IMR-90 (cell line): ENCODE measurements at regions not wholly inside any gene's neighbourhood (a gene's known extent, or its start where the extent isn't known, plus 50 kb on each side); places are given as distances from the start of the nearest gene placed in this dataset.

Source experiments
- ATAC-seq: fragments of 200-7000 bp; cut with Tn5 transposase; 2 replicates; pipeline ENCODE4 v1.9.1; 2020; ENCODE audit warnings: low read depth, mild to moderate bottlenecking, moderate library complexity
- BruUV-seq: library from RNA; stranded (reverse); fragments of 400-500 nt; replicated peaks from 2 replicates; lab custom pipeline; 2021; lab: Mats Ljungman, UMichigan
- CTCF ChIA-PET: fragments of 300-600 bp; formaldehyde crosslinking; extraction: SDS; loops from one replicate; lab custom pipeline; 2021; ENCODE audit warnings: antibody characterized with exemption; lab: Yijun Ruan, JAX
- POLR2A ChIA-PET: fragments of 300-600 bp; sonication (Branson Sonifier 250); formaldehyde crosslinking; loops from one replicate; lab custom pipeline; 2022; ENCODE audit warnings: antibody characterized with exemption; ENCODE audit not compliant: unreplicated experiment; lab: Charles Lee
- DNase-seq: peaks from one replicate; pipeline ENCODE4 v3.0.0; 2013
- H2AFZ ChIP-seq: replicated peaks from 2 replicates; pipeline ENCODE3; 2013; ENCODE audit warnings: low read length, mild to moderate bottlenecking; ENCODE audit not compliant: poor library complexity
- H2AK5ac ChIP-seq: 2 replicates; pipeline ENCODE4 v1.6.1; 2013; ENCODE audit warnings: low read depth, low read length, inconsistent platforms
- H2AK9ac ChIP-seq: replicated peaks from 2 replicates; pipeline ENCODE3; 2013; ENCODE audit warnings: mild to moderate bottlenecking, low read depth, low read length, moderate library complexity; ENCODE audit not compliant: poor library complexity
- H2BK120ac ChIP-seq: 2 replicates; pipeline ENCODE4 v1.6.1; 2013; ENCODE audit warnings: low read depth, low read length, inconsistent platforms
- H2BK15ac ChIP-seq: 3 replicates; pipeline ENCODE4 v1.6.1; 2013; ENCODE audit warnings: low read depth, low read length, inconsistent platforms
- H2BK20ac ChIP-seq: 2 replicates; pipeline ENCODE4 v1.6.1; 2013; ENCODE audit warnings: low read depth, mild to moderate bottlenecking, inconsistent platforms, low read length, moderate library complexity
- H2BK5ac ChIP-seq: 2 replicates; pipeline ENCODE4 v1.6.1; 2013; ENCODE audit warnings: mild to moderate bottlenecking, low read depth, low read length, inconsistent platforms; ENCODE audit not compliant: poor library complexity, severe bottlenecking
- H3K14ac ChIP-seq: replicated peaks from 2 replicates; pipeline ENCODE4 v1.6.1; 2013; ENCODE audit warnings: low read depth, low read length, inconsistent platforms
- H3K18ac ChIP-seq: 2 replicates; pipeline ENCODE4 v1.6.1; 2013; ENCODE audit warnings: low read depth, low read length, control low read depth
- H3K23ac ChIP-seq: 2 replicates; pipeline ENCODE4 v1.6.1; 2013; ENCODE audit warnings: low read depth, low read length, inconsistent platforms
- H3K27ac ChIP-seq: 2 replicates; pipeline ENCODE4 v1.5.1; 2013; ENCODE audit warnings: mild to moderate bottlenecking, control low read depth, low read length; ENCODE audit not compliant: insufficient read depth
- H3K27me3 ChIP-seq: 2 replicates; pipeline ENCODE4 v1.6.1; 2013; ENCODE audit warnings: low read length; ENCODE audit not compliant: control insufficient read depth, insufficient read depth
- H3K36me3 ChIP-seq: 2 replicates; pipeline ENCODE4 v1.6.1; 2013; ENCODE audit warnings: low read length, mixed read lengths; ENCODE audit not compliant: control insufficient read depth, insufficient read depth
- H3K4ac ChIP-seq: 2 replicates; pipeline ENCODE4 v1.6.1; 2013; ENCODE audit warnings: low read depth, low read length, inconsistent platforms
- H3K4me1 ChIP-seq: 2 replicates; pipeline ENCODE4 v1.6.1; 2013; ENCODE audit warnings: low read length, mixed read lengths; ENCODE audit not compliant: control insufficient read depth, insufficient read depth
- H3K4me2 ChIP-seq: 2 replicates; pipeline ENCODE4 v1.6.1; 2013; ENCODE audit warnings: low read depth, mild to moderate bottlenecking, control low read depth, low read length, moderate library complexity
- H3K4me3 ChIP-seq: 2 replicates; pipeline ENCODE4 v1.5.1; 2013; ENCODE audit warnings: low read depth, mild to moderate bottlenecking, control low read depth, low read length, moderate library complexity; ENCODE audit not compliant: insufficient read depth
- H3K56ac ChIP-seq: 2 replicates; pipeline ENCODE4 v1.6.1; 2013; ENCODE audit warnings: low read length, inconsistent platforms; ENCODE audit not compliant: insufficient read depth; ENCODE audit errors: extremely low read depth
- H3K79me1 ChIP-seq, 2 experiments: 2 replicates each; pipeline ENCODE4 v1.6.1; 2013; ENCODE audit warnings: low read length in 2 of 2, inconsistent platforms in 1 of 2, low read depth in 1 of 2
- H3K9ac ChIP-seq: 2 replicates; pipeline ENCODE4 v1.6.1; 2013; ENCODE audit warnings: low read depth, low read length, control low read depth
- H3K9me1 ChIP-seq: 2 replicates; pipeline ENCODE4 v1.6.1; 2013; ENCODE audit warnings: low read length, inconsistent platforms; ENCODE audit not compliant: insufficient read depth
- H3K9me3 ChIP-seq: 2 replicates; pipeline ENCODE4 v1.6.1; 2013; ENCODE audit warnings: low read length; ENCODE audit not compliant: control insufficient read depth, insufficient read depth
- H4K20me1 ChIP-seq: 2 replicates; pipeline ENCODE4 v1.6.1; 2013; ENCODE audit warnings: low read length, inconsistent platforms; ENCODE audit not compliant: insufficient read depth
- H4K5ac ChIP-seq: 2 replicates; pipeline ENCODE4 v1.6.1; 2013; ENCODE audit warnings: mild to moderate bottlenecking, low read depth, low read length, control low read depth
- H4K8ac ChIP-seq, 2 experiments: 2 replicates each; pipeline ENCODE4 v1.6.1; 2013; ENCODE audit warnings: low read depth in 2 of 2, low read length in 2 of 2, control low read depth in 1 of 2, inconsistent platforms in 1 of 2
- H4K91ac ChIP-seq: 2 replicates; pipeline ENCODE4 v1.6.1; 2013; ENCODE audit warnings: low read depth, low read length, inconsistent platforms; ENCODE audit not compliant: insufficient read depth
- BHLHE40 ChIP-seq: fragments of 150-350 bp; IDR thresholded peaks from 2 replicates; pipeline ENCODE4 v1.6.1; 2016; ENCODE audit warnings: mild to moderate bottlenecking, low read depth, low read length
- CEBPB ChIP-seq: IDR thresholded peaks from 2 replicates; pipeline ENCODE4 v1.6.1; 2012; ENCODE audit warnings: low read depth, low read length, improper control_type of control experiment
- CHD1 ChIP-seq: IDR thresholded peaks from 2 replicates; pipeline ENCODE4 v1.6.1; 2012; ENCODE audit warnings: low read depth, low read length, improper control_type of control experiment
- FOS ChIP-seq: fragments of 150-350 bp; IDR thresholded peaks from 2 replicates; pipeline ENCODE4 v1.6.1; 2016; ENCODE audit warnings: low read depth, low read length
- MAFK ChIP-seq: IDR thresholded peaks from 2 replicates; pipeline ENCODE4 v1.6.1; 2012; ENCODE audit warnings: low read depth, low read length, improper control_type of control experiment
- MAZ ChIP-seq: IDR thresholded peaks from 2 replicates; pipeline ENCODE4 v1.6.1; 2012; ENCODE audit warnings: low read depth, mild to moderate bottlenecking, low read length, improper control_type of control experiment, moderate library complexity, borderline replicate concordance
- MXI1 ChIP-seq: IDR thresholded peaks from 2 replicates; pipeline ENCODE4 v1.6.1; 2012; ENCODE audit warnings: low read depth, mild to moderate bottlenecking, low read length, moderate library complexity, borderline replicate concordance
- NFE2L2 ChIP-seq: fragments of 150-350 bp; IDR thresholded peaks from 2 replicates; pipeline ENCODE4 v1.6.1; 2016; ENCODE audit warnings: low read depth, mild to moderate bottlenecking, low read length
- POLR2A ChIP-seq: IDR thresholded peaks from 2 replicates; pipeline ENCODE4 v1.6.1; 2012; ENCODE audit warnings: mild to moderate bottlenecking, low read depth, low read length
- RAD21 ChIP-seq: IDR thresholded peaks from 2 replicates; pipeline ENCODE4 v1.6.1; 2012; ENCODE audit warnings: low read length, improper control_type of control experiment
- RCOR1 ChIP-seq: IDR thresholded peaks from 2 replicates; pipeline ENCODE4 v1.6.1; 2012; ENCODE audit warnings: mild to moderate bottlenecking, low read length, improper control_type of control experiment; ENCODE audit not compliant: insufficient replicate concordance
- RFX5 ChIP-seq: IDR thresholded peaks from 2 replicates; pipeline ENCODE4 v1.8.0; 2012; ENCODE audit warnings: low read depth, mild to moderate bottlenecking, low read length, moderate library complexity
- SMC3 ChIP-seq: fragments of 150-350 bp; IDR thresholded peaks from 2 replicates; pipeline ENCODE4 v1.6.1; 2016; ENCODE audit warnings: low read depth, mild to moderate bottlenecking, antibody characterized with exemption, low read length, moderate library complexity
- WGBS, 2 experiments: methylation state at CpG; one replicate each; pipeline versions ENCODE4 v1.1.5 to v1.1.7; 2013; ENCODE audit warnings: missing lambda C conversion rate in 2 of 2; ENCODE audit not compliant: insufficient read length in 1 of 2; ENCODE audit errors: extremely low coverage in 2 of 2; 5-methylcytosine and 5-hydroxymethylcytosine counted together
- dilution Hi-C: fragments of 300-500 bp; cut with HindIII; formaldehyde crosslinking; loops from one replicate; pipeline ENCODE4 v1.14.3; 2018; ENCODE audit warnings: low sequenced_read_pairs; ENCODE audit not compliant: unreplicated experiment
- in situ Hi-C: fragments of 300-500 bp; cut with MboI; formaldehyde crosslinking; loops from 3 replicates; pipeline ENCODE4 v1.14.3; 2019; ENCODE audit warnings: low sequenced_read_pairs, inconsistent platforms, mixed read lengths
- intact Hi-C: fragments of 100-400 bp; cut with micrococcal nuclease; formaldehyde crosslinking; loops from 2 replicates; pipeline ENCODE4 v1.10.0; 2022
- TF ChIP-seq, protein P1 (sequence below): fragments of 150-350 bp; IDR thresholded peaks from 2 replicates; pipeline ENCODE4 v1.6.1; 2017; ENCODE audit warnings: mild to moderate bottlenecking, antibody characterized with exemption, low read length, low read depth
- TF ChIP-seq, protein P2 (sequence below): fragments of 150-350 bp; IDR thresholded peaks from 2 replicates; pipeline ENCODE4 v1.6.1; 2016; ENCODE audit warnings: low read depth, mild to moderate bottlenecking, low read length, moderate library complexity, borderline replicate concordance
- TF ChIP-seq, protein P3 (sequence below): conservative IDR thresholded peaks from 2 replicates; pipeline ENCODE4 v1.5.1; 2012; ENCODE audit warnings: mild to moderate bottlenecking, low read depth, low read length, improper control_type of control experiment

DNA sequence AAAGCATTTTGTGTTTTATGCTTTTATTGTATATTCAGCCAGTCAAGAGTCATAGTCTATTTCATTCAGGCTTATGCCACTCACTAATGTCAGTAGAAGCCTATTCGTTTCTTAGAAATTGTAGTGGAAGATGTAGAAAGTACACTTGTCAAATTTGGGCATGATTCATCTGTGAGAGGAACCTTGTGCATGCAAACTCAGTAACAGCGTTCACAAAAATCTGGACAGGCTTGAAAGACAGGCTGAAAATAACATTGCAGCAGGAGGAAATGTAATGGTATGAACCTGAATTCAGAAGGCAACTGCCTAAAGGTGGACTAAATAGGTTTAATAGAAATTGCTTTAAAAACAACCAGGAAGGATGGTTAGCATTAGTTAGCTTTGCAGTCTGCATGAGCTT lies 213.5 kb downstream of the CMPK2 start:
- H3K9me1 ChIP-seq: no peaks in the 10 kb centered on the region; the same call in 1 of the 2 replicates
- no peak for ATAC-seq
- BruUV-seq: no TSS peak
- H3K9ac ChIP-seq: no peak overlapping the region
- 89% methylated on average over 1 of the region's 2 CpGs; no CpG with 5 or more reads in 1 of the 2 experiments for WGBS, 2 experiments
- no peaks in the 10 kb centered on the region for H3K36me3 ChIP-seq
- ChIA-PET POLR2A (no interaction called here), CTCF (no interaction called here)
- H2AK9ac ChIP-seq: no peak overlapping the region
- H3K9me3 ChIP-seq: no peaks in the 10 kb centered on the region
- no peak overlapping the region for H3K23ac ChIP-seq
- H2BK15ac ChIP-seq: no peak overlapping the region
- no peaks in the 10 kb centered on the region; the same call in 1 of the 2 replicates for H3K27me3 ChIP-seq
- no peaks in the 10 kb centered on the region for H4K20me1 ChIP-seq
- H3K4ac ChIP-seq: no peak overlapping the region
- no peak overlapping the region for H2AK5ac ChIP-seq
- H3K27ac ChIP-seq: no peak overlapping the region
- in situ Hi-C loops: no loop called here
- no peak overlapping the region for H4K5ac ChIP-seq
- no peak overlapping the region for H3K4me3 ChIP-seq
- intact Hi-C loops: no loop called here
- H2BK20ac ChIP-seq: no peak overlapping the region
- no peak overlapping the region for H4K8ac ChIP-seq
- no peak for TF ChIP-seq MXI1
- TF ChIP-seq CHD1: no peak
- TF ChIP-seq NFE2L2: no peak
- TF ChIP-seq CEBPB: no peak
- no peak for TF ChIP-seq FOS
- TF ChIP-seq RCOR1: no peak
- no peak for TF ChIP-seq SMC3
- TF ChIP-seq POLR2A: no peak
- no peak for TF ChIP-seq RAD21
- TF ChIP-seq RFX5: no peak
- TF ChIP-seq, protein P1, sequence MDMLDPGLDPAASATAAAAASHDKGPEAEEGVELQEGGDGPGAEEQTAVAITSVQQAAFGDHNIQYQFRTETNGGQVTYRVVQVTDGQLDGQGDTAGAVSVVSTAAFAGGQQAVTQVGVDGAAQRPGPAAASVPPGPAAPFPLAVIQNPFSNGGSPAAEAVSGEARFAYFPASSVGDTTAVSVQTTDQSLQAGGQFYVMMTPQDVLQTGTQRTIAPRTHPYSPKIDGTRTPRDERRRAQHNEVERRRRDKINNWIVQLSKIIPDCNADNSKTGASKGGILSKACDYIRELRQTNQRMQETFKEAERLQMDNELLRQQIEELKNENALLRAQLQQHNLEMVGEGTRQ: no peak
- TF ChIP-seq, protein P2, sequence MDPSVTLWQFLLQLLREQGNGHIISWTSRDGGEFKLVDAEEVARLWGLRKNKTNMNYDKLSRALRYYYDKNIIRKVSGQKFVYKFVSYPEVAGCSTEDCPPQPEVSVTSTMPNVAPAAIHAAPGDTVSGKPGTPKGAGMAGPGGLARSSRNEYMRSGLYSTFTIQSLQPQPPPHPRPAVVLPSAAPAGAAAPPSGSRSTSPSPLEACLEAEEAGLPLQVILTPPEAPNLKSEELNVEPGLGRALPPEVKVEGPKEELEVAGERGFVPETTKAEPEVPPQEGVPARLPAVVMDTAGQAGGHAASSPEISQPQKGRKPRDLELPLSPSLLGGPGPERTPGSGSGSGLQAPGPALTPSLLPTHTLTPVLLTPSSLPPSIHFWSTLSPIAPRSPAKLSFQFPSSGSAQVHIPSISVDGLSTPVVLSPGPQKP: no peak
- TF ChIP-seq BHLHE40: no peak
- TF ChIP-seq MAZ: no peak
- no peak for TF ChIP-seq MAFK
- TF ChIP-seq, protein P3, sequence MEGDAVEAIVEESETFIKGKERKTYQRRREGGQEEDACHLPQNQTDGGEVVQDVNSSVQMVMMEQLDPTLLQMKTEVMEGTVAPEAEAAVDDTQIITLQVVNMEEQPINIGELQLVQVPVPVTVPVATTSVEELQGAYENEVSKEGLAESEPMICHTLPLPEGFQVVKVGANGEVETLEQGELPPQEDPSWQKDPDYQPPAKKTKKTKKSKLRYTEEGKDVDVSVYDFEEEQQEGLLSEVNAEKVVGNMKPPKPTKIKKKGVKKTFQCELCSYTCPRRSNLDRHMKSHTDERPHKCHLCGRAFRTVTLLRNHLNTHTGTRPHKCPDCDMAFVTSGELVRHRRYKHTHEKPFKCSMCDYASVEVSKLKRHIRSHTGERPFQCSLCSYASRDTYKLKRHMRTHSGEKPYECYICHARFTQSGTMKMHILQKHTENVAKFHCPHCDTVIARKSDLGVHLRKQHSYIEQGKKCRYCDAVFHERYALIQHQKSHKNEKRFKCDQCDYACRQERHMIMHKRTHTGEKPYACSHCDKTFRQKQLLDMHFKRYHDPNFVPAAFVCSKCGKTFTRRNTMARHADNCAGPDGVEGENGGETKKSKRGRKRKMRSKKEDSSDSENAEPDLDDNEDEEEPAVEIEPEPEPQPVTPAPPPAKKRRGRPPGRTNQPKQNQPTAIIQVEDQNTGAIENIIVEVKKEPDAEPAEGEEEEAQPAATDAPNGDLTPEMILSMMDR: no peak
- H2BK5ac ChIP-seq: no peak overlapping the region
- no peak overlapping the region for H3K14ac ChIP-seq
- H4K91ac ChIP-seq: no peak overlapping the region
- no peaks in the 10 kb centered on the region for H3K79me1 ChIP-seq
- no peak overlapping the region for H3K4me2 ChIP-seq
- DNase-seq: no peak
- dilution Hi-C loops: no loop called here
- no peaks in the 10 kb centered on the region; the same call in 1 of the 2 replicates for H3K4me1 ChIP-seq
- H2BK120ac ChIP-seq: no peak overlapping the region
- no peak overlapping the region for H3K18ac ChIP-seq
- H2AFZ ChIP-seq: no peak overlapping the region
- no peak overlapping the region for H3K56ac ChIP-seq
